ENCODE measurements at regions not wholly inside any gene's neighbourhood (a gene's known extent, or its start where the extent isn't known, plus 50 kb on each side); places are given as distances from the start of the nearest gene placed in this dataset.
"Not testable (repeated sequence)": the region's sequence is repeated elsewhere in the genome, so short reads cannot be mapped to it uniquely, and the experiment has no call there.

GRCh38 chr4:3605491-3605890 lies 73.3 kb upstream of the LRPAP1 start:
- intact Hi-C loops (cut with DNase I), result no loop called here
- Histone ChIP-seq H3K4me1 (no peaks in the 10 kb centered on the region), H3K27ac (replicated peaks in 1 of 4) (no peak overlapping the region), H3K36me3 (no peaks in the 10 kb centered on the region), H3K27me3 (peaks cover 0 to 47% (median 0%) of the 10 kb centered on the region in 4 donors), H3K4me3 (no peak overlapping the region), H3K9me3 (peaks cover 0 to 8% (median 3%) of the 10 kb centered on the region in 4 donors)
- no peak for TF ChIP-seq CTCF (IDR thresholded peaks at IDR 0.05)
- TF ChIP-seq POLR2AphosphoS5 (IDR thresholded peaks at IDR 0.05), result no peak
- no peak for TF ChIP-seq POLR2A (IDR thresholded peaks at IDR 0.05; ENCODE audit: low read depth)
- TF ChIP-seq EP300 (IDR thresholded peaks at IDR 0.05), result no peak
- no peak for DNase-seq (ENCODE audit: extremely low spot score)
- WGBS, result 89% methylated on average over 6 of the region's 14 CpGs

GRCh38 chr4:3602886-3603645 lies 70.8 kb upstream of the LRPAP1 start:
- H3K4me1 ChIP-seq; H3K4me3 ChIP-seq; H3K9me3 ChIP-seq; H3K27ac ChIP-seq (replicated peaks in 1 of 4); DNase-seq (ENCODE audit: extremely low spot score); intact Hi-C loops (cut with DNase I); H3K36me3 ChIP-seq: not testable (repeated sequence)
- WGBS, result 66% methylated on average over 11 of the region's 11 CpGs
- peaks cover 0 to 47% (median 0%) of the 10 kb centered on the region in 4 donors for H3K27me3 ChIP-seq

DNA sequence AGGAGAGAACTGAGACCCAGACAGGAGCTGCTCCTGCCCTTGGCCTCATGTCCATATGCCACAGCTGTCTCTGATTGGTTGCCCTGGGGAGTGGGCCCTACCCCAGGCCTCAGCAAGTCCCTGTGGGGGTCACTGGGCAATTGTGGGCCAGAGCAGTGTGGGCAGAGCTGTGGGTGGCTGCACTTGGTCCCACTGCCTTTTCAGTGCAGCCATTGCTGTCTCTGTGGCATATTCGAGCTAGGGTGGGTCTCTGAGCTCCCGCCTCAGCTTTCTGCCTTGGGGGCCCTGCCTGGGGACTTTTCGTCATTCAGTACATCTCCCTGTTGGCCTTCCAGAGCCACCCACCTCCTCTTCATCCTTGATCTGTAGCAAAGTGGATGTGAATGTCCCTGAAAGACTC lies 69.8 kb upstream of the LRPAP1 start:
- intact Hi-C loops (cut with DNase I), result no loop called here
- Histone ChIP-seq H3K9me3 (peaks cover 0 to 8% (median 3%) of the 10 kb centered on the region in 4 donors), H3K4me1 (no peaks in the 10 kb centered on the region), H3K4me3 (no peak overlapping the region), H3K27me3 (peaks cover 0 to 53% (median 0%) of the 10 kb centered on the region in 4 donors), H3K36me3 (no peaks in the 10 kb centered on the region), H3K27ac (replicated peaks in 1 of 4) (no peak overlapping the region)
- 88% methylated on average over 3 of the region's 3 CpGs for WGBS
- no peak for TF ChIP-seq EP300 (IDR thresholded peaks at IDR 0.05)
- no peak for TF ChIP-seq POLR2A (IDR thresholded peaks at IDR 0.05; ENCODE audit: low read depth)
- TF ChIP-seq CTCF (IDR thresholded peaks at IDR 0.05), result no peak
- TF ChIP-seq POLR2AphosphoS5 (IDR thresholded peaks at IDR 0.05), result no peak
- DNase-seq (ENCODE audit: extremely low spot score), result no peak

DNA sequence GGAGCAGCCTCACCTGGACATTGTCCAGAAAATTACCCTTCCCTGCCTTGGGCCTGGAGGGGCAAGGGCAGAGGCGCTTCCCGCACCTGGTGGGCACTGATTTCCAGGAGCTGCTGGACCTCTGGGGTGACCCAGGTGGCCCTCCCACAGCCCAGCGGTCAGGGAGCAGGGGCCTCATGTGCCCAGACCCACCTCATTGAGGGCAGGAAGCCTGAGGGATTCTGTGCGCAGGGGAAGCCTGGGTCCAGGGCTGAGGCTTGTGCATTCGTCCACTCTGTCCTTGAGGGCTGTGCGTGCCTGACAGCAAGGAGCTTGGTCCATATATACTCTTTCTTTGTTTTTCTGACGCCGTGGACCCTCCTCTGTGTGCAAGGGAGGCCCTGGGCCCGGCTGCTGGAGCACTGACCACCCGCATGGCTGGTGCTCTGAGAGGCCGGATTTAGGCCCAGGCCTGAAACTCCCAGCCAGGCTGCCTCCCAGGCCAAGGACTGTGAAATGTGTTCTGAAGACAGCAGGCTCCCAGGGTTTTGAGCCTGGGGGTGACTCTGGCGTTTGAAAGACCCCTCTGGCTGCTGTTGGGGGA lies 69.0 kb upstream of the LRPAP1 start:
- H3K36me3 ChIP-seq; H3K9me3 ChIP-seq; H3K4me3 ChIP-seq; H3K4me1 ChIP-seq; DNase-seq (ENCODE audit: extremely low spot score); H3K27ac ChIP-seq (replicated peaks in 1 of 4); intact Hi-C loops (cut with DNase I): not testable (repeated sequence)
- H3K27me3 ChIP-seq, result peaks cover 0 to 58% (median 0%) of the 10 kb centered on the region in 4 donors
- 81% methylated on average over 7 of the region's 12 CpGs for WGBS

DNA sequence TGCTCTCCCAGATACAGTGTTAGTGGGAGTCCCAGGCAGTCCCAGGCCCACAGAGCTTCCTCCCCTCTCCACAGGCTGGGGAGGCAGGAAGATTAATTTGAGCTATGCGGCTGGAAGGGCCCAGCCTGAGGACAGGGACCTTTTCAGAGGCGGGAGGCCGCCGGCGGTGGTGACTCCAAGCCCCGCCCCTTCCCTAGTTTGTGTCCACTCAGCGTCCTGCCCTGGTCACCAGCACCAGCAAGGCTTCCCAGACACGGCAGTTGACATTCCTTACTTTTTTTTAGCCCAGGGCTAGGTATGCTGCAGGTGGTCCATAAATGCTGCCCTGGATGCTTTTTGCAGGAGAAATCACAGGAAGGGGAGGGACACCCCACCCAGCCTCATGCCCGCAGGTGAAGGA lies 67.7 kb upstream of the LRPAP1 start:
- no peak for DNase-seq (ENCODE audit: extremely low spot score)
- Histone ChIP-seq H3K27me3 (peaks cover 0 to 57% (median 0%) of the 10 kb centered on the region in 4 donors), H3K36me3 (no peaks in the 10 kb centered on the region), H3K4me3 (no peak overlapping the region), H3K9me3 (peaks cover 0 to 8% (median 3%) of the 10 kb centered on the region in 4 donors), H3K27ac (replicated peaks in 1 of 4) (no peak overlapping the region), H3K4me1 (no peaks in the 10 kb centered on the region)
- TF ChIP-seq POLR2A (IDR thresholded peaks at IDR 0.05; ENCODE audit: low read depth) (no peak), CTCF (IDR thresholded peaks at IDR 0.05) (no peak), EP300 (IDR thresholded peaks at IDR 0.05) (no peak)
- intact Hi-C loops (cut with DNase I), result no loop called here
- WGBS, result 61% methylated on average over 3 of the region's 9 CpGs
